HepG2 (cell line): ENCODE measurements at regions not wholly inside any gene's neighbourhood (a gene's known extent, or its start where the extent isn't known, plus 50 kb on each side); places are given as distances from the start of the nearest gene placed in this dataset.

Source experiments
- ATAC-seq: fragments of 200-7000 bp; cut with Tn5 transposase; 3 replicates; pipeline ENCODE4 v1.9.1; 2020; ENCODE audit warnings: mild to moderate bottlenecking, moderate library complexity
- BruUV-seq: library from RNA; stranded (reverse); fragments of 400-500 nt; replicated peaks from 2 replicates; lab custom pipeline; 2021; lab: Mats Ljungman, UMichigan
- CTCF ChIA-PET: fragments of 300-600 bp; formaldehyde crosslinking; extraction: SDS; loops from one replicate; lab custom pipeline; 2021; ENCODE audit warnings: low total read pairs, inconsistent platforms, low intra/inter-chr PET ratio; lab: Yijun Ruan, JAX
- POLR2A ChIA-PET: fragments of 350-600 bp; sonication (Branson Sonifier 250); formaldehyde crosslinking; loops from one replicate; lab custom pipeline; 2020; ENCODE audit warnings: antibody characterized with exemption, inconsistent platforms; lab: Yijun Ruan, JAX
- DNase-seq: peaks from one replicate; pipeline ENCODE4 v3.0.0-alpha.2; 2015; ENCODE audit warnings: low spot score
- FAIRE-seq: peaks from 3 replicates; lab custom pipeline; 2011; peaks lifted over from hg19 to GRCh38; lab: Jason Lieb, UNC
- H2AFZ ChIP-seq: one replicate; pipeline ENCODE4 v1.6.1; 2011; ENCODE audit warnings: low read length, inconsistent platforms
- H3K27ac ChIP-seq: fragments of 300-600 bp; 3 replicates; pipeline ENCODE4 v1.8.0; 2011; ENCODE audit warnings: mixed run types, mild to moderate bottlenecking, mixed read lengths, low read length, inconsistent platforms; ENCODE audit not compliant: insufficient read depth; ENCODE audit errors: extremely low read length
- H3K27me3 ChIP-seq, 2 experiments: fragments of 200-600 bp in 1 of 2; 2 replicates in 1 of 2; 3 replicates in 1 of 2; pipeline versions ENCODE4 v1.6.0 to v1.8.0; 2011; ENCODE audit warnings: low read length in 2 of 2, mild to moderate bottlenecking in 2 of 2, moderate library complexity in 2 of 2, inconsistent platforms in 1 of 2; ENCODE audit not compliant: insufficient read depth in 2 of 2, control insufficient read depth in 1 of 2
- H3K36me3 ChIP-seq, 2 experiments: fragments of 200-600 bp in 1 of 2; replicated peaks in 1 of 2; 2 replicates in 1 of 2; 3 replicates in 1 of 2; pipeline versions ENCODE4 v1.5.1 to v1.8.0; 2011; ENCODE audit warnings: low read length in 2 of 2, inconsistent platforms in 1 of 2; ENCODE audit not compliant: insufficient read depth in 2 of 2, control insufficient read depth in 1 of 2
- H3K4me1 ChIP-seq: 2 replicates; pipeline ENCODE4 v1.5.1; 2012; ENCODE audit warnings: low read length, inconsistent platforms; ENCODE audit not compliant: insufficient read depth
- H3K4me2 ChIP-seq: 2 replicates; pipeline ENCODE4 v1.6.0; 2011; ENCODE audit warnings: low read depth, low read length, inconsistent platforms
- H3K4me3 ChIP-seq, 3 experiments: fragments of 200-600 bp in 1 of 3; sonication (generic), shearing (Covaris generic) in 1 of 3; replicated peaks in 1 of 3; 2 replicates each; pipeline ENCODE4 v1.5.1; 2011 to 2016; ENCODE audit warnings: low read length in 3 of 3, inconsistent platforms in 2 of 3, low read depth in 2 of 3, mild to moderate bottlenecking in 2 of 3, control low read depth in 1 of 3, mixed read lengths in 1 of 3; ENCODE audit not compliant: insufficient read depth in 1 of 3
- H3K79me2 ChIP-seq: one replicate; pipeline ENCODE4 v1.6.1; 2011; ENCODE audit warnings: low read length, inconsistent platforms; ENCODE audit not compliant: insufficient read depth
- H3K9ac ChIP-seq: 2 replicates; pipeline ENCODE4 v1.6.0; 2011; ENCODE audit warnings: mild to moderate bottlenecking, low read depth, low read length, inconsistent platforms; ENCODE audit not compliant: insufficient read depth
- H3K9me3 ChIP-seq: 2 replicates; pipeline ENCODE4 v1.5.1; 2012; ENCODE audit warnings: mild to moderate bottlenecking, low read length
- H4K20me1 ChIP-seq: 2 replicates; pipeline ENCODE4 v1.6.0; 2011; ENCODE audit warnings: inconsistent platforms, mild to moderate bottlenecking, low read length, moderate library complexity; ENCODE audit not compliant: insufficient read depth
- AGO2 ChIP-seq: fragments of 200-400 bp; formaldehyde crosslinking; optimal IDR thresholded peaks from 2 replicates; pipeline ENCODE3; 2017; ENCODE audit warnings: mild to moderate bottlenecking, low read depth, low read length, moderate library complexity
- CREB1 ChIP-seq, 2 experiments: fragments of 450-650 bp in 1 of 2; IDR thresholded peaks; 2 replicates each; pipeline ENCODE4 v1.6.1; 2016 to 2017; ENCODE audit warnings: control low read depth in 1 of 2, mild to moderate bottlenecking in 1 of 2, missing compliant biosample characterization in 1 of 2, missing genetic modification characterization in 1 of 2
- MATR3 ChIP-seq: sonication (generic); formaldehyde crosslinking; IDR thresholded peaks from 2 replicates; pipeline ENCODE4 v1.4.0; 2020; ENCODE audit warnings: missing genetic modification reagents
- MXI1 ChIP-seq: IDR thresholded peaks from 3 replicates; pipeline ENCODE4 v1.6.1; 2012; ENCODE audit warnings: low read depth, low read length, inconsistent platforms, borderline replicate concordance
- TRAFD1 ChIP-seq: sonication (generic); formaldehyde crosslinking; IDR thresholded peaks from 2 replicates; pipeline ENCODE4 v1.5.1; 2020; ENCODE audit warnings: missing genetic modification reagents, mild to moderate bottlenecking, borderline replicate concordance
- ZKSCAN8 ChIP-seq: IDR thresholded peaks from 2 replicates; pipeline ENCODE4 v1.6.1; 2016; ENCODE audit warnings: borderline replicate concordance, missing genetic modification reagents, missing compliant biosample characterization
- ZNF609 ChIP-seq: sonication (generic); formaldehyde crosslinking; IDR thresholded peaks from 2 replicates; pipeline ENCODE4 v1.4.0; 2020; ENCODE audit warnings: mild to moderate bottlenecking, missing genetic modification reagents, borderline replicate concordance
- WGBS: methylation state at CpG from one replicate; pipeline ENCODE4 v1.1.6; 2017; ENCODE audit warnings: low lambda C conversion rate; 5-methylcytosine and 5-hydroxymethylcytosine counted together
- in situ Hi-C: cut with HindIII; loops from 2 replicates; pipeline ENCODE4 v1.10.0; 2017; ENCODE audit warnings: low pct_unique_long_range_greater_than_20kb; ENCODE audit not compliant: extremely low pct_ligation_motif_present
- intact Hi-C: fragments of 100-400 bp; cut with micrococcal nuclease; formaldehyde crosslinking; loops from one replicate; pipeline ENCODE4 v1.10.0; 2022; ENCODE audit not compliant: unreplicated experiment
- TF ChIP-seq, protein P1 (sequence below): sonication (generic); formaldehyde crosslinking; IDR thresholded peaks from 2 replicates; pipeline ENCODE4 v1.4.0; 2020; ENCODE audit warnings: missing genetic modification reagents
- TF ChIP-seq, protein P2 (sequence below): sonication (generic); formaldehyde crosslinking; IDR thresholded peaks from 2 replicates; pipeline ENCODE4 v1.8.0; 2022; ENCODE audit warnings: mild to moderate bottlenecking, missing genetic modification reagents, moderate library complexity

DNA sequence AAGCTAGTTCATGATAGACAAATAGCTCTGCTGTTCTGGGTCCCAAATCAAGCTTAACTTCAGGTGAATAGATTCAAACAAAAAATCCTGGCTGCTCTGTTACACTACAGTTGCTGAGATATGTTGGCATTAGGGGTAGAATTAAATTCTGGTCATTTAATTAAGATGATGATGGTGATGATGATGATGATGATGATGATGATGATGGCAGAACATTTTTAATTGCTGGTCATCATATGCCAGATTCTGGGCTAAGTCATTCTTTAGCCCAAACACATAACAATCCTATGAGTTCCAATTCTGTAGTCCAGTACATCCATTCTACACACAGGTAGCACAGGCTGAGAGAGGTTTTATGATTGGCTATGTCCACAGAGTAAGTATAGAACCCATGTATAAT lies 741.5 kb downstream of the STIM2 start:
- no peak for FAIRE-seq
- TF ChIP-seq, protein P1, sequence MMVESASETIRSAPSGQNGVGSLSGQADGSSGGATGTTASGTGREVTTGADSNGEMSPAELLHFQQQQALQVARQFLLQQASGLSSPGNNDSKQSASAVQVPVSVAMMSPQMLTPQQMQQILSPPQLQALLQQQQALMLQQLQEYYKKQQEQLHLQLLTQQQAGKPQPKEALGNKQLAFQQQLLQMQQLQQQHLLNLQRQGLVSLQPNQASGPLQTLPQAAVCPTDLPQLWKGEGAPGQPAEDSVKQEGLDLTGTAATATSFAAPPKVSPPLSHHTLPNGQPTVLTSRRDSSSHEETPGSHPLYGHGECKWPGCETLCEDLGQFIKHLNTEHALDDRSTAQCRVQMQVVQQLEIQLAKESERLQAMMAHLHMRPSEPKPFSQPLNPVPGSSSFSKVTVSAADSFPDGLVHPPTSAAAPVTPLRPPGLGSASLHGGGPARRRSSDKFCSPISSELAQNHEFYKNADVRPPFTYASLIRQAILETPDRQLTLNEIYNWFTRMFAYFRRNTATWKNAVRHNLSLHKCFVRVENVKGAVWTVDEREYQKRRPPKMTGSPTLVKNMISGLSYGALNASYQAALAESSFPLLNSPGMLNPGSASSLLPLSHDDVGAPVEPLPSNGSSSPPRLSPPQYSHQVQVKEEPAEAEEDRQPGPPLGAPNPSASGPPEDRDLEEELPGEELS (CRISPR knock-in tag) = no peak
- peak; percentile 83 for TF ChIP-seq CREB1 (IDR thresholded peaks at IDR 0.05)
- TF ChIP-seq CREB1 (CRISPR knock-in tag; IDR thresholded peaks at IDR 0.05) = no peak
- TF ChIP-seq AGO2 = no peak
- TF ChIP-seq MATR3 (CRISPR knock-in tag) = no peak
- no peak for TF ChIP-seq ZKSCAN8 (CRISPR knock-in tag)

GRCh38 chr4:27604692-27605091 lies 744.1 kb downstream of the STIM2 start:
- H3K9me3 ChIP-seq = peaks cover 27% of the 10 kb centered on the region
- no peaks in the 10 kb centered on the region for H3K36me3 ChIP-seq
- no peak overlapping the region for H2AFZ ChIP-seq
- intact Hi-C loops = no loop called here
- H3K27ac ChIP-seq = no peak overlapping the region
- no peak overlapping the region for H3K4me3 ChIP-seq
- no peaks in the 10 kb centered on the region for H3K4me1 ChIP-seq
- ChIA-PET CTCF (no interaction called here), POLR2A (no interaction called here)
- H3K9ac ChIP-seq = no peak overlapping the region
- ATAC-seq (no peak), DNase-seq (no peak), FAIRE-seq (no peak)
- H3K79me2 ChIP-seq = no peaks in the 10 kb centered on the region
- BruUV-seq = no TSS peak
- in situ Hi-C loops = no loop called here
- no peaks in the 10 kb centered on the region for H3K27me3 ChIP-seq
- H4K20me1 ChIP-seq = no peaks in the 10 kb centered on the region
- H3K4me2 ChIP-seq = no peak overlapping the region
- 10% methylated on average over 3 of the region's 3 CpGs for WGBS
- TF ChIP-seq ZNF609 (CRISPR knock-in tag) = no peak
- TF ChIP-seq, protein P2, sequence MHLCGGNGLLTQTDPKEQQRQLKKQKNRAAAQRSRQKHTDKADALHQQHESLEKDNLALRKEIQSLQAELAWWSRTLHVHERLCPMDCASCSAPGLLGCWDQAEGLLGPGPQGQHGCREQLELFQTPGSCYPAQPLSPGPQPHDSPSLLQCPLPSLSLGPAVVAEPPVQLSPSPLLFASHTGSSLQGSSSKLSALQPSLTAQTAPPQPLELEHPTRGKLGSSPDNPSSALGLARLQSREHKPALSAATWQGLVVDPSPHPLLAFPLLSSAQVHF = no peak
- TF ChIP-seq MXI1 = no peak
- no peak for TF ChIP-seq TRAFD1 (CRISPR knock-in tag)

More for the DNA sequence above, 741.5 kb downstream of the STIM2 start:
- no TSS peak for BruUV-seq
- Histone ChIP-seq H3K27me3 (no peaks in the 10 kb centered on the region), H3K27ac (no peak overlapping the region), H3K4me1 (no peaks in the 10 kb centered on the region), H3K9me3 (peaks cover 24% of the 10 kb centered on the region), H3K36me3 (no peaks in the 10 kb centered on the region), H2AFZ (no peak overlapping the region), H3K9ac (no peak overlapping the region), H3K79me2 (no peaks in the 10 kb centered on the region), H3K4me3 (no peak overlapping the region), H3K4me2 (no peak overlapping the region), H4K20me1 (no peaks in the 10 kb centered on the region)
- DNase-seq (no peak), ATAC-seq (no peak)
- ChIA-PET CTCF (no interaction called here), POLR2A (no interaction called here)
- in situ Hi-C loops (no loop called here), intact Hi-C loops (no loop called here)
